ENCODE measurements at regions not wholly inside any gene's neighbourhood (a gene's known extent, or its start where the extent isn't known, plus 50 kb on each side); places are given as distances from the start of the nearest gene placed in this dataset.

DNA sequence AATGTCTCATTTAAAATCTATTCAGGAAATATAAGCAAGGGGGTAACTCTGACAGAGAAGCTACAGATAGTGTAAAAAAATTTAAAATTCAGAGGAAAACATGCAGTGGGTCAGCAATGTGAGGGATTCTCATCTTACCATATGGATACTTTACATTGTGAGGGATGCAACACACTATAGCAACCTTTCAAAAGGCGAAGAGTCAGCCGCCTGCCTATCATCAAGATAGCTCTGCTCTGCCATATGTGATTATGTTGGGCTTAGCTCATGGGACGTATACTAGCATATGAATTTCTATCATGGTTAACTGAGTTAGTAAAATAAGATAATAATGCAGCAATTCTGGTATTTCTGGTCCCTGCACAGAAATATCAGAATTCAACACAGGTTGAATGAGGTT, 130.9 kb downstream of the MAP3K7 start:
- Mint-ChIP-seq H3K27me3 (ENCODE audit: insufficient read depth, unreplicated experiment) (no peaks in the 10 kb centered on the region), H3K4me3 (ENCODE audit: unreplicated experiment) (no peak overlapping the region), H3K4me1 (ENCODE audit: insufficient read depth, unreplicated experiment) (no peaks in the 10 kb centered on the region), H3K27ac (ENCODE audit: low read depth, unreplicated experiment) (no peak overlapping the region), H3K9me3 (ENCODE audit: unreplicated experiment) (no peaks in the 10 kb centered on the region), H3K36me3 (ENCODE audit: insufficient read depth, unreplicated experiment) (no peaks in the 10 kb centered on the region)
- intact Hi-C loops (cut with micrococcal nuclease), result no loop called here
- CTCF ChIA-PET, result interaction anchor here (0.6 to 2.7 kb wide), 3 partner anchors 23 to 1229 kb away, joined by 3 to 8 read pairs (median 4); no protein-coding TSS in a partner anchor
- POLR2A ChIA-PET, result no interaction called here
- no peak for DNase-seq (ENCODE audit: unreplicated experiment)
- BruUV-seq (replicated peaks), result no TSS peak
- TF ChIP-seq, protein P1, sequence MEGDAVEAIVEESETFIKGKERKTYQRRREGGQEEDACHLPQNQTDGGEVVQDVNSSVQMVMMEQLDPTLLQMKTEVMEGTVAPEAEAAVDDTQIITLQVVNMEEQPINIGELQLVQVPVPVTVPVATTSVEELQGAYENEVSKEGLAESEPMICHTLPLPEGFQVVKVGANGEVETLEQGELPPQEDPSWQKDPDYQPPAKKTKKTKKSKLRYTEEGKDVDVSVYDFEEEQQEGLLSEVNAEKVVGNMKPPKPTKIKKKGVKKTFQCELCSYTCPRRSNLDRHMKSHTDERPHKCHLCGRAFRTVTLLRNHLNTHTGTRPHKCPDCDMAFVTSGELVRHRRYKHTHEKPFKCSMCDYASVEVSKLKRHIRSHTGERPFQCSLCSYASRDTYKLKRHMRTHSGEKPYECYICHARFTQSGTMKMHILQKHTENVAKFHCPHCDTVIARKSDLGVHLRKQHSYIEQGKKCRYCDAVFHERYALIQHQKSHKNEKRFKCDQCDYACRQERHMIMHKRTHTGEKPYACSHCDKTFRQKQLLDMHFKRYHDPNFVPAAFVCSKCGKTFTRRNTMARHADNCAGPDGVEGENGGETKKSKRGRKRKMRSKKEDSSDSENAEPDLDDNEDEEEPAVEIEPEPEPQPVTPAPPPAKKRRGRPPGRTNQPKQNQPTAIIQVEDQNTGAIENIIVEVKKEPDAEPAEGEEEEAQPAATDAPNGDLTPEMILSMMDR (IDR thresholded peaks at IDR 0.05; ENCODE audit: unreplicated experiment), result no peak

GRCh38 chr6:90454836-90455427, 131.9 kb downstream of the MAP3K7 start:
- Mint-ChIP-seq H3K27ac (ENCODE audit: low read depth, unreplicated experiment) (no peak overlapping the region), H3K4me1 (ENCODE audit: insufficient read depth, unreplicated experiment) (no peaks in the 10 kb centered on the region), H3K27me3 (ENCODE audit: insufficient read depth, unreplicated experiment) (no peaks in the 10 kb centered on the region), H3K4me3 (ENCODE audit: unreplicated experiment) (no peak overlapping the region), H3K36me3 (ENCODE audit: insufficient read depth, unreplicated experiment) (no peaks in the 10 kb centered on the region), H3K9me3 (ENCODE audit: unreplicated experiment) (no peaks in the 10 kb centered on the region)
- intact Hi-C loops (cut with micrococcal nuclease), result no loop called here
- TF ChIP-seq, protein P1 (IDR thresholded peaks at IDR 0.05; ENCODE audit: unreplicated experiment), result no peak
- no TSS peak for BruUV-seq (replicated peaks)
- no peak for DNase-seq (ENCODE audit: unreplicated experiment)
- ChIA-PET CTCF (interaction anchor here (2.7 kb wide), 1 partner anchor 515 kb away, joined by 8 read pairs; no protein-coding TSS in a partner anchor), POLR2A (no interaction called here)

- TF ChIP-seq, protein P1 (IDR thresholded peaks at IDR 0.05; ENCODE audit: unreplicated experiment), result no peak
- no peak overlapping the region for H3K27ac Mint-ChIP-seq (ENCODE audit: low read depth, unreplicated experiment)
- H3K9me3 Mint-ChIP-seq (ENCODE audit: unreplicated experiment), result no peaks in the 10 kb centered on the region
- CTCF ChIA-PET, result interaction anchor here (0.6 to 0.7 kb wide), 3 partner anchors 82 to 1526 kb away, joined by 3 to 5 read pairs (median 4); no protein-coding TSS in a partner anchor
- H3K4me3 Mint-ChIP-seq (ENCODE audit: unreplicated experiment), result no peak overlapping the region
- H3K27me3 Mint-ChIP-seq (ENCODE audit: insufficient read depth, unreplicated experiment), result no peaks in the 10 kb centered on the region
- intact Hi-C loops (cut with micrococcal nuclease), result no loop called here
- no peaks in the 10 kb centered on the region for H3K4me1 Mint-ChIP-seq (ENCODE audit: insufficient read depth, unreplicated experiment)
- H3K36me3 Mint-ChIP-seq (ENCODE audit: insufficient read depth, unreplicated experiment), result no peaks in the 10 kb centered on the region
- POLR2A ChIA-PET, result interaction anchor here (0.6 kb wide), 1 partner anchor 13 kb away, joined by 5 read pairs; no protein-coding TSS in a partner anchor
- no peak for DNase-seq (ENCODE audit: unreplicated experiment)
- no TSS peak for BruUV-seq (replicated peaks)
These were observed 136.5 kb downstream of the MAP3K7 start for GRCh38 chr6:90450268-90450953.

DNA sequence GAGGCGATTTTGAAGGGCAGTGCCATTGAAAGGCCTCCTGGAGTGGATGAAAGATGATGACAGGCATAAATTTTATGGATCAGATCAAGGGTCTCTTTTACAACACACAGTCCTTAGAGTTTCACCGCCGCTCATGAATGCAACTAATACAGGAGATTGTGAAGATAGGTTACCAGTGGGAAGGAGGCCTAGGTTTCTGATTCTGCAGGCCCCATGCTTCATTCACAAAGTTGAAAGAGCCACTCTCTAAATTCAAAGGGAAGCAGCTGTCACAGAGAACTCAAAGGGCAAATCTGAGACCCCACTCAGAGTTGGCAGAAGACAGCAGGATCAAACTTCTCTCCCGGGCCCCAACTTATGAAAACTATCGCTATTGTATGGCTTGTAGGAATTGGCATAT, 137.6 kb downstream of the MAP3K7 start:
- ChIA-PET CTCF (interaction anchor here (0.5 kb wide), 1 partner anchor 22 kb away, joined by 3 read pairs; no protein-coding TSS in a partner anchor), POLR2A (interaction anchor here (0.6 kb wide), 1 partner anchor 14 kb away, joined by 5 read pairs; no protein-coding TSS in a partner anchor)
- Mint-ChIP-seq H3K27me3 (ENCODE audit: insufficient read depth, unreplicated experiment) (no peaks in the 10 kb centered on the region), H3K9me3 (ENCODE audit: unreplicated experiment) (no peaks in the 10 kb centered on the region), H3K4me3 (ENCODE audit: unreplicated experiment) (no peak overlapping the region), H3K27ac (ENCODE audit: low read depth, unreplicated experiment) (no peak overlapping the region), H3K4me1 (ENCODE audit: insufficient read depth, unreplicated experiment) (no peaks in the 10 kb centered on the region), H3K36me3 (ENCODE audit: insufficient read depth, unreplicated experiment) (no peaks in the 10 kb centered on the region)
- no peak for DNase-seq (ENCODE audit: unreplicated experiment)
- TF ChIP-seq, protein P1 (IDR thresholded peaks at IDR 0.05; ENCODE audit: unreplicated experiment), result no peak
- intact Hi-C loops (cut with micrococcal nuclease), result no loop called here
- BruUV-seq (replicated peaks), result no TSS peak

Data from MCF 10A (cell line).